Uterus (tissue), 2 donors: ENCODE measurements at regions not wholly inside any gene's neighbourhood (a gene's known extent, or its start where the extent isn't known, plus 50 kb on each side); places are given as distances from the start of the nearest gene placed in this dataset.

Source experiments
- POLR2A ChIP-seq, 2 donors: fragments of 450-650 bp; IDR thresholded peaks; one replicate each; pipeline ENCODE4 v1.6.1; 2016; ENCODE audit warnings: antibody characterized with exemption in 2 of 2, mild to moderate bottlenecking in 1 of 2, moderate library complexity in 1 of 2
- TF ChIP-seq, protein P1 (sequence below), 4 experiments: fragments of 200-600 bp in 2 of 4; fragments of 450-650 bp in 2 of 4; sonication (generic) in 2 of 4; IDR thresholded peaks; one replicate each; pipeline ENCODE4 v1.5.1; 2016 to 2019; ENCODE audit warnings: antibody characterized with exemption in 4 of 4, mild to moderate bottlenecking in 2 of 4, moderate library complexity in 1 of 4

DNA sequence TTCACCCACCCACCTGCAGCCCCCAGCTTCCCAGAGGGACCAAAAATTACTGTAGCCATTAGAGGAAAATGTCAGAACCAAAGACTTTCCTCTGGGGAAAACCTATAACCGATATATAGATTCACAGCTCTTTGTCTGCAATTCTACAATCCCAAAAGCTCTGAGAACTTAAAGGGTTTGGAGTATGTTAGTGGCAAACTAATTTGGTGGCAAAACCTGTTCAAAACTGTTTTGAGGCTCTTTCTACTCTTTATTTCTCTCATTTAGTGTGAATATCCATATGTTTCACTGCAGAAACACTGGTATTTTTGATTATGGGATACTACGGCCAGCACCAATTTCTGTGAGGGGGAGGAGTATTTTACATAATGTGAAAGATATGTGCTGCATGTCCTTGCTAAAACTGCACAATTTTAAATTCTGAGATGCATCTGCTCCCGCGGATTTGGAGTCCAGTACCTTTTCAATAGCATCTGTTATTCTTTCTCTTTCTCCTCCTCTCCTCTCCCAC lies 87.5 kb upstream of the MTNR1B start:
- TF ChIP-seq, protein P1, sequence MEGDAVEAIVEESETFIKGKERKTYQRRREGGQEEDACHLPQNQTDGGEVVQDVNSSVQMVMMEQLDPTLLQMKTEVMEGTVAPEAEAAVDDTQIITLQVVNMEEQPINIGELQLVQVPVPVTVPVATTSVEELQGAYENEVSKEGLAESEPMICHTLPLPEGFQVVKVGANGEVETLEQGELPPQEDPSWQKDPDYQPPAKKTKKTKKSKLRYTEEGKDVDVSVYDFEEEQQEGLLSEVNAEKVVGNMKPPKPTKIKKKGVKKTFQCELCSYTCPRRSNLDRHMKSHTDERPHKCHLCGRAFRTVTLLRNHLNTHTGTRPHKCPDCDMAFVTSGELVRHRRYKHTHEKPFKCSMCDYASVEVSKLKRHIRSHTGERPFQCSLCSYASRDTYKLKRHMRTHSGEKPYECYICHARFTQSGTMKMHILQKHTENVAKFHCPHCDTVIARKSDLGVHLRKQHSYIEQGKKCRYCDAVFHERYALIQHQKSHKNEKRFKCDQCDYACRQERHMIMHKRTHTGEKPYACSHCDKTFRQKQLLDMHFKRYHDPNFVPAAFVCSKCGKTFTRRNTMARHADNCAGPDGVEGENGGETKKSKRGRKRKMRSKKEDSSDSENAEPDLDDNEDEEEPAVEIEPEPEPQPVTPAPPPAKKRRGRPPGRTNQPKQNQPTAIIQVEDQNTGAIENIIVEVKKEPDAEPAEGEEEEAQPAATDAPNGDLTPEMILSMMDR (IDR thresholded peaks at IDR 0.05): no peak
- no peak for TF ChIP-seq POLR2A (IDR thresholded peaks at IDR 0.05)
